DOHH2 (cell line): ENCODE measurements at regions not wholly inside any gene's neighbourhood (a gene's known extent, or its start where the extent isn't known, plus 50 kb on each side); places are given as distances from the start of the nearest gene placed in this dataset.

Experiments used
- H3F3A ChIP-seq: fragments of 200-600 bp; sonication (generic), shearing (Covaris generic); 2 replicates; pipeline ENCODE4 v1.6.0; 2016; ENCODE audit warnings: antibody characterized with exemption, mild to moderate bottlenecking; ENCODE audit not compliant: control insufficient read depth, insufficient read depth
- H3K27ac ChIP-seq: fragments of 200-600 bp; sonication (generic); 2 replicates; pipeline ENCODE4 v1.5.1; 2014; ENCODE audit warnings: low read depth, mild to moderate bottlenecking, low read length, moderate library complexity
- H3K27me3 ChIP-seq: fragments of 200-600 bp; sonication (generic); 2 replicates; pipeline ENCODE4 v1.6.1; 2014; ENCODE audit warnings: mild to moderate bottlenecking, low read length, mixed read lengths; ENCODE audit not compliant: control insufficient read depth
- H3K36me3 ChIP-seq: fragments of 200-600 bp; sonication (generic); 2 replicates; pipeline ENCODE4 v1.6.1; 2014; ENCODE audit warnings: mild to moderate bottlenecking, low read length, moderate library complexity, mixed read lengths; ENCODE audit not compliant: control insufficient read depth
- H3K4me1 ChIP-seq: fragments of 200-600 bp; sonication (generic); 2 replicates; pipeline ENCODE4 v1.6.1; 2014; ENCODE audit warnings: mild to moderate bottlenecking, low read length, mixed read lengths; ENCODE audit not compliant: control insufficient read depth
- H3K4me2 ChIP-seq: fragments of 200-600 bp; sonication (generic); 2 replicates; pipeline ENCODE4 v1.6.0; 2014; ENCODE audit warnings: mild to moderate bottlenecking, low read length, moderate library complexity
- H3K4me3 ChIP-seq: fragments of 200-600 bp; sonication (generic); 2 replicates; pipeline ENCODE4 v1.5.1; 2014; ENCODE audit warnings: mild to moderate bottlenecking, low read length, mixed read lengths
- H3K79me2 ChIP-seq: fragments of 200-600 bp; sonication (generic); 2 replicates; pipeline ENCODE4 v1.6.1; 2014; ENCODE audit warnings: mild to moderate bottlenecking, low read length, mixed read lengths; ENCODE audit not compliant: control insufficient read depth
- H3K9me2 ChIP-seq: fragments of 200-600 bp; sonication (generic); replicated peaks from 2 replicates; pipeline ENCODE4 v1.6.1; 2014; ENCODE audit warnings: mild to moderate bottlenecking, low read length, mixed read lengths; ENCODE audit not compliant: control insufficient read depth
- H3K9me3 ChIP-seq: fragments of 200-600 bp; sonication (generic); 2 replicates; pipeline ENCODE4 v1.6.1; 2014; ENCODE audit warnings: antibody characterized with exemption, low read length, mixed read lengths; ENCODE audit not compliant: control insufficient read depth, insufficient read depth
- H4K20me1 ChIP-seq: fragments of 200-600 bp; sonication (generic); 2 replicates; pipeline ENCODE4 v1.6.0; 2014; ENCODE audit warnings: low read depth, mild to moderate bottlenecking, antibody characterized with exemption, low read length, moderate library complexity; ENCODE audit not compliant: control insufficient read depth, insufficient read depth
- CTCF ChIP-seq: fragments of 200-600 bp; sonication (generic); IDR thresholded peaks from one replicate; pipeline ENCODE4 v1.5.1; 2014; ENCODE audit warnings: antibody characterized with exemption, mild to moderate bottlenecking, low read depth, low read length; ENCODE audit not compliant: poor library complexity, severe bottlenecking
- EZH2phosphoT487 ChIP-seq: fragments of 200-600 bp; sonication (generic); IDR thresholded peaks from 2 replicates; pipeline ENCODE4 v1.6.1; 2017; ENCODE audit warnings: borderline replicate concordance, mild to moderate bottlenecking, antibody characterized with exemption, low read length, moderate library complexity, mixed read lengths

GRCh38 chr7:106553446-106553836 is 107.5 kb downstream of the CCDC71L start:
- Histone ChIP-seq H3K4me2 (peak overlapping the region; percentile 53), H3K4me3 (peak overlapping the region; percentile 33), H3K9me2 (no peaks in the 10 kb centered on the region), H3K27ac (peak overlapping the region; percentile 44), H3K9me3 (no peaks in the 10 kb centered on the region), H4K20me1 (no peaks in the 10 kb centered on the region), H3K79me2 (no peaks in the 10 kb centered on the region), H3K36me3 (no peaks in the 10 kb centered on the region), H3K27me3 (no peaks in the 10 kb centered on the region), H3K4me1 (peaks cover 25% of the 10 kb centered on the region), H3F3A (0 out of 2 replicates have a peak, but pooled peaks cover 5% of the 10 kb centered on the region)
- TF ChIP-seq EZH2phosphoT487 = no peak
- TF ChIP-seq CTCF = no peak

GRCh38 chr7:106552645-106553445 is 108.1 kb downstream of the CCDC71L start:
- Histone ChIP-seq H3K9me3 (no peaks in the 10 kb centered on the region), H3K4me2 (peak overlapping the region; percentile 53), H3K36me3 (no peaks in the 10 kb centered on the region), H4K20me1 (no peaks in the 10 kb centered on the region), H3K27ac (peak overlapping the region; percentile 44), H3K79me2 (no peaks in the 10 kb centered on the region), H3K9me2 (no peaks in the 10 kb centered on the region), H3F3A (0 out of 2 replicates have a peak, but pooled peaks cover 5% of the 10 kb centered on the region), H3K4me3 (peak overlapping the region; percentile 33), H3K4me1 (peaks cover 25% of the 10 kb centered on the region), H3K27me3 (no peaks in the 10 kb centered on the region)
- no peak for TF ChIP-seq EZH2phosphoT487
- no peak for TF ChIP-seq CTCF

- Histone ChIP-seq H3K4me2 (peak overlapping the region; percentile 53), H3K79me2 (no peaks in the 10 kb centered on the region)
Observed at GRCh38 chr7:106551936-106552335, 109.0 kb downstream of the CCDC71L start.

More at GRCh38 chr7:106551936-106552335, 109.0 kb downstream of the CCDC71L start:
- H3K4me1 ChIP-seq = peaks cover 25% of the 10 kb centered on the region
- H3K27me3 ChIP-seq = no peaks in the 10 kb centered on the region
- no peaks in the 10 kb centered on the region for H4K20me1 ChIP-seq
- H3K4me3 ChIP-seq = peak overlapping the region; percentile 1; the same call in 1 of the 2 replicates
- peak overlapping the region; percentile 44; the same call in 1 of the 2 replicates for H3K27ac ChIP-seq
- no peaks in the 10 kb centered on the region for H3K9me3 ChIP-seq
- 0 out of 2 replicates have a peak, but pooled peaks cover 5% of the 10 kb centered on the region for H3F3A ChIP-seq
- H3K9me2 ChIP-seq = no peaks in the 10 kb centered on the region
- H3K36me3 ChIP-seq = no peaks in the 10 kb centered on the region
- TF ChIP-seq CTCF = no peak
- no peak for TF ChIP-seq EZH2phosphoT487
